ENCODE measurements at regions not wholly inside any gene's neighbourhood (a gene's known extent, or its start where the extent isn't known, plus 50 kb on each side); places are given as distances from the start of the nearest gene placed in this dataset.

DNA sequence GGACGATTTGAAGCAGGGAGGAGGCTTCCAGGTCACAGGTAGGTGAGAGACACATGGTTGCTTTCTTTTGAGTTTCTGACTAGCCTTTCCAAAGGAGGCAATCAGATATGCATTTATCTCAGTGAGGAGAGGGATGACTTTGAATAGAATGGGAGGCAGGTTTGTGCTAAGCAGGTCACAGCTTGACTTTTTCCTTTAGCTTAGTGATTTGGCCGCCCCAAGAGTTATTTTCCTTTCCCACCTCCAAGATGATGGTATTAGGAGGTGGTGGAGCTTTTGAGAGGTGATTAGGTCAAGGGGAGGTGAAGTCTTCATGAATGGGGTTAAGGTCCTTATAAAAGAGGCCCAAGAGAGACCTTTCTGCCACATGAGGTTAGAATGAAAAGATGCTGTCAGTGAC is 443.7 kb downstream of the TYW1 start:
- H3K27ac ChIP-seq = no peak overlapping the region
- H3K4me3 ChIP-seq = no peak overlapping the region
- no peaks in the 10 kb centered on the region for H3K36me3 ChIP-seq
- H3K9me3 ChIP-seq = no peaks in the 10 kb centered on the region
- H3K27me3 ChIP-seq = no peaks in the 10 kb centered on the region
- ATAC-seq (ENCODE audit: low FRiP score in 2 of 2) (no peak), DNase-seq (no peak)
- TF ChIP-seq EP300 (IDR thresholded peaks at IDR 0.05) (no peak), POLR2AphosphoS5 (IDR thresholded peaks at IDR 0.05) (no peak), POLR2A (IDR thresholded peaks at IDR 0.05) (no peak)
- TF ChIP-seq, protein P1, sequence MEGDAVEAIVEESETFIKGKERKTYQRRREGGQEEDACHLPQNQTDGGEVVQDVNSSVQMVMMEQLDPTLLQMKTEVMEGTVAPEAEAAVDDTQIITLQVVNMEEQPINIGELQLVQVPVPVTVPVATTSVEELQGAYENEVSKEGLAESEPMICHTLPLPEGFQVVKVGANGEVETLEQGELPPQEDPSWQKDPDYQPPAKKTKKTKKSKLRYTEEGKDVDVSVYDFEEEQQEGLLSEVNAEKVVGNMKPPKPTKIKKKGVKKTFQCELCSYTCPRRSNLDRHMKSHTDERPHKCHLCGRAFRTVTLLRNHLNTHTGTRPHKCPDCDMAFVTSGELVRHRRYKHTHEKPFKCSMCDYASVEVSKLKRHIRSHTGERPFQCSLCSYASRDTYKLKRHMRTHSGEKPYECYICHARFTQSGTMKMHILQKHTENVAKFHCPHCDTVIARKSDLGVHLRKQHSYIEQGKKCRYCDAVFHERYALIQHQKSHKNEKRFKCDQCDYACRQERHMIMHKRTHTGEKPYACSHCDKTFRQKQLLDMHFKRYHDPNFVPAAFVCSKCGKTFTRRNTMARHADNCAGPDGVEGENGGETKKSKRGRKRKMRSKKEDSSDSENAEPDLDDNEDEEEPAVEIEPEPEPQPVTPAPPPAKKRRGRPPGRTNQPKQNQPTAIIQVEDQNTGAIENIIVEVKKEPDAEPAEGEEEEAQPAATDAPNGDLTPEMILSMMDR (IDR thresholded peaks at IDR 0.05) = no peak
- no peaks in the 10 kb centered on the region for H3K4me1 ChIP-seq
- 0 to 53% methylated on average over 2 of the region's 2 CpGs for WGBS, 2 donors

DNA sequence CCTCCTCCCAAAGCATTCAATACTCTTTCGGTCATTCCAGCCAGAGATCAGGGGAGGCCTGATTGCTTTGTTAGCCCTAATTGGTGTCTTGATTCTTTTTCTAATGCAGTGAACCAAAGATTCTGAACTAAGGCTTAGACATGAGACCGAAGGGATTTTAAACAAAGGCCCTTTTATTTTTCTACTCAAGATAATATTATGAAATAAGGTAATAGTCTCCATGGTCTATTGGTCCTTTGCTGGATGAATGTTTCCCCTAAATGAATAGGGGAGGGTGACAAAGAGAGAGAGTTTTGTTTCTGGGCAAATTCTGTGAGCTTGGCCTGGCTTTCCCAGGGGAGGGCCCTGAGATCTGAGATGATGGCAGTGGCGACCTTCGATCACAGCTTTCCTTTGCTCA is 449.1 kb downstream of the TYW1 start:
- H3K36me3 ChIP-seq = no peaks in the 10 kb centered on the region
- no peak overlapping the region for H3K27ac ChIP-seq
- TF ChIP-seq, protein P1 (IDR thresholded peaks at IDR 0.05) = no peak
- TF ChIP-seq EP300 (IDR thresholded peaks at IDR 0.05) (no peak), POLR2A (IDR thresholded peaks at IDR 0.05) (no peak), POLR2AphosphoS5 (IDR thresholded peaks at IDR 0.05) (no peak)
- no peak overlapping the region for H3K4me3 ChIP-seq
- H3K27me3 ChIP-seq = no peaks in the 10 kb centered on the region
- ATAC-seq (ENCODE audit: low FRiP score in 2 of 2) = no peak
- WGBS, 2 donors = 92 to 97% methylated on average over 4 of the region's 4 CpGs
- no peaks in the 10 kb centered on the region for H3K4me1 ChIP-seq
- H3K9me3 ChIP-seq = no peaks in the 10 kb centered on the region
- no peak for DNase-seq

DNA sequence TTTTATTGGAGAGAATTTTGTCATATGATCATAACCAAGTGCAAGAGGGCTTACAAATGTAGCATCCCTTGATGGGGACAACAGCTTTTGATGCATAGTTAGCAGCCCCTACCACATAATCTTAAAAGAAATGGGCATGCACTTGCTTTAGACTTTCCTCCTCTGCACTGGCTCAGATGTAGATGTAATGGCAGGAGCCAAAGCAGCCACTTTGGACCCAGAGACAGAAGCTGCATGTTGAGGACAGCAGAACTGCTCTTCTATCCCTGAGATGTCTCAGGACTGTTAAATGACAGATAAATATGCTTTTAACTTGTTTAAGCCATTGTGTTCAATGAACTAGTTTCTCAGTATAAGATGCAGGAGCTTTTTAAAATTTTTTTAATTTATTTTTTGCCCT is 450.7 kb downstream of the TYW1 start:
- no peaks in the 10 kb centered on the region for H3K4me1 ChIP-seq
- DNase-seq (no peak), ATAC-seq (ENCODE audit: low FRiP score in 2 of 2) (no peak)
- no peaks in the 10 kb centered on the region for H3K27me3 ChIP-seq
- H3K4me3 ChIP-seq = no peak overlapping the region
- no peaks in the 10 kb centered on the region for H3K9me3 ChIP-seq
- H3K36me3 ChIP-seq = no peaks in the 10 kb centered on the region
- H3K27ac ChIP-seq = no peak overlapping the region
- TF ChIP-seq POLR2A (IDR thresholded peaks at IDR 0.05) = no peak
- no peak for TF ChIP-seq EP300 (IDR thresholded peaks at IDR 0.05)
- TF ChIP-seq, protein P1 (IDR thresholded peaks at IDR 0.05) = no peak
- no peak for TF ChIP-seq POLR2AphosphoS5 (IDR thresholded peaks at IDR 0.05)

DNA sequence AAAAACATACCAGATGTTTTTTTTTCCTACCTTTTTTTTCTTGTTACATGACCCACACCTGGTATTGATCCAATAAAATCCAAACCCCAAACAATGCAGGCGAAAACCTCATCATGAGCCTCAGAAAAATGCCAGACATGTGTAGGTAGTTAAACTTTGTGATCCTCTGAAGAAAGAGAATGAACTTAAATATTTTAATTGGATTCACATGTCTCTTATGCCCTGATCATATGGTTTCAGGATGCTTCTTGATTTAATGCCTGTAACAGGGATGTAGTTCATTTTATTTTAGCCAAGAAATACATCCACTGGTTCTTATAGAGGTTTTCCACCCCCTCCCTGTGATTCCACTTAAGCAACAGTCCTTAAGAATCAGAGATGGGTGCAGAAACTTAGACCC is 451.6 kb downstream of the TYW1 start:
- no peak for ATAC-seq (ENCODE audit: low FRiP score in 2 of 2)
- no peak for TF ChIP-seq POLR2A (IDR thresholded peaks at IDR 0.05)
- no peak for DNase-seq

DNA sequence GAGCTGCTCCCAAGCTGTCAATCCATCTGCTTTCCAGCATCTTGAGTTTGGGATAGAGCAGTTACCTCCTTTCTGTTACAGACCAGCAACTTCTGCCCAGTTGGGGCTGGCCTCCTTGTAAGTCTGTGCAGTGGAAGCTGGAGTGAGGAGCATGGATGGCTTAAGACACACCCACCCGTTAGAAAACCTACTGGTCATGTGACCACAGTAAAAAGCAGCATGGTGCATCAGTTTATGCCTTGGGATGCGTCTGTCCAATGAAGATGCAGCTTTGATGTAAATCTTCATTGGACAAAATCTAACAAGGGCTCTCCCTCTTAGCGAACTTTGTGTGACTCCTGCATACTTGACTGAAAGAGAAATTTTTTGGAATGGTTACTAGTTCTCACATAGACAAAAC is 453.5 kb downstream of the TYW1 start:
- H3K9me3 ChIP-seq = no peaks in the 10 kb centered on the region
- no peak for ATAC-seq (ENCODE audit: low FRiP score in 2 of 2)
- H3K27me3 ChIP-seq = no peaks in the 10 kb centered on the region
- no peak overlapping the region for H3K4me3 ChIP-seq
- DNase-seq = no peak
- H3K4me1 ChIP-seq = no peaks in the 10 kb centered on the region
- 83 to 85% methylated on average over 3 of the region's 3 CpGs for WGBS, 2 donors
- TF ChIP-seq EP300 (IDR thresholded peaks at IDR 0.05) (no peak), POLR2AphosphoS5 (IDR thresholded peaks at IDR 0.05) (no peak)
- H3K27ac ChIP-seq = no peak overlapping the region
- H3K36me3 ChIP-seq = no peaks in the 10 kb centered on the region

More for the DNA sequence above, 451.6 kb downstream of the TYW1 start:
- H3K36me3 ChIP-seq = no peaks in the 10 kb centered on the region
- H3K9me3 ChIP-seq = no peaks in the 10 kb centered on the region
- WGBS, 2 donors = 54 to 73% methylated on average over 1 of the region's 1 CpG
- no peak overlapping the region for H3K27ac ChIP-seq
- H3K27me3 ChIP-seq = no peaks in the 10 kb centered on the region
- no peak overlapping the region for H3K4me3 ChIP-seq
- no peaks in the 10 kb centered on the region for H3K4me1 ChIP-seq

DNA sequence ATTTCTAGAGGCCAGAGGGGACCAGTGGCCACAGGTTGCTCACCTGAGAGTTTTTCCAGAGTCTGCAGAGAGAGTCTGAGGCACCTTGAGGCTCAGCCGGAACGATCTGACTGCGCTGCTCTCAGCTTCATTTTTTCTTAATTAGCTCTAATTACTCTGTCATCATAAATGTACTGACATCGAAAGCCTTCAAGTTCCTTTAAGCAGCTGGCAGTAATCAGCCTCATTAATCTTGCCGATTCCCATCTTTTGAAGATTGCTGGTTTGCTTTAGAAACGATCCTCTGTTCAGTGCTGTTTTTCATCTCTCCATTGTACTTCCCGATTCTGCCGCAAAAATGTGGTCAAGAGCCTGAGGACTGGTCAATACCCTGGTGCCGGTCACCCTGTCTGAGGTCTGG is 454.7 kb downstream of the TYW1 start:
- Histone ChIP-seq H3K9me3 (no peaks in the 10 kb centered on the region), H3K36me3 (no peaks in the 10 kb centered on the region), H3K4me3 (no peak overlapping the region), H3K27ac (no peak overlapping the region), H3K4me1 (no peaks in the 10 kb centered on the region), H3K27me3 (no peaks in the 10 kb centered on the region)
- DNase-seq = no peak
- ATAC-seq (ENCODE audit: low FRiP score in 2 of 2) = no peak
- TF ChIP-seq POLR2A (IDR thresholded peaks at IDR 0.05) (no peak), EP300 (IDR thresholded peaks at IDR 0.05) (no peak), POLR2AphosphoS5 (IDR thresholded peaks at IDR 0.05) (no peak)
- TF ChIP-seq, protein P1 (IDR thresholded peaks at IDR 0.05) = no peak
- WGBS, 2 donors = 73 to 79% methylated on average over 9 of the region's 9 CpGs
